Panc1 (cell line): ENCODE measurements at regions not wholly inside any gene's neighbourhood (a gene's known extent, or its start where the extent isn't known, plus 50 kb on each side); places are given as distances from the start of the nearest gene placed in this dataset.

Experiments used
- CTCF ChIP-seq: fragments of 450-650 bp; IDR thresholded peaks from 2 replicates; pipeline ENCODE4 v1.5.1; 2017; ENCODE audit warnings: mild to moderate bottlenecking
- POLR2AphosphoS5 ChIP-seq: IDR thresholded peaks from 2 replicates; pipeline ENCODE4 v1.6.1; 2012; ENCODE audit warnings: mild to moderate bottlenecking, low read depth, low read length, moderate library complexity
- SIN3A ChIP-seq: IDR thresholded peaks from 2 replicates; pipeline ENCODE4 v1.6.1; 2012; ENCODE audit warnings: low read depth, mild to moderate bottlenecking, low read length, moderate library complexity, borderline replicate concordance; ENCODE audit not compliant: insufficient read depth

DNA sequence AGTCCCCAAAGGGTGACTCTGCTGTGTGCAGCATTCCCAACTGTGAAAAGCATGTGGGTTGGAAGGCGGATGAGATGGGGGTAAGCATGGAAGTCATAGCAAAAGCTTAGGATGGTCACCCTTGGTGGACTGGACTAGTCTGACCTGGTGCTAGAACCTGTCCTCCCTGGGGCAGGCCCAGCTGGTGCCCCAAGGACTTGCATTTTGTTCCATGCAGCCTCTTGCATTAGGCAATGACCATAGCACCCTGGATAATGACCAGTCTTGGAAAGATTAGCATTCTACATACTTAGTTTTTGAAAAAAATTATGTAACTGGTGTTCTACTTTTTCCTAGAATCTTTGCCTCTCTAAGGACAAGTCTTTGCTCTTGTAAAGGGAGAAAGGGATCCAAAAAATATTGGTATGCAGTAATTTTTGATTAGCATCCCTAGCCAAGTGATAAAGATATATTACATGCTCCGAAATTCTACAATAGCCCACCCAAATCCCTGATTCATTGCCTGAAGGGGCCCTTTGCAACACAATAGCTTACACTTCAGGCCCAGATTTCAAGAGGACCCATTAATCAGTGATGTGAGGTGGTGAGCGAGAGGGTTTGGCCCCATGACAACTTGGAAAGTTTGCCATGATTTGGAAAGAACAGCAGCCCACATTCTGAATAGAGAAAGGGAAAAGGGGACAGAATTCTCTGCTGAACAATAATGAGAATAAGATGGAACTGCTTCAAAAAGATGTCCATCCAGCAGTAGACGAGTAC lies 93.3 kb upstream of the CD180 start:
- TF ChIP-seq SIN3A (no peak), POLR2AphosphoS5 (no peak), CTCF (no peak)
